ENCODE measurements at regions not wholly inside any gene's neighbourhood (a gene's known extent, or its start where the extent isn't known, plus 50 kb on each side); places are given as distances from the start of the nearest gene placed in this dataset.

DNA sequence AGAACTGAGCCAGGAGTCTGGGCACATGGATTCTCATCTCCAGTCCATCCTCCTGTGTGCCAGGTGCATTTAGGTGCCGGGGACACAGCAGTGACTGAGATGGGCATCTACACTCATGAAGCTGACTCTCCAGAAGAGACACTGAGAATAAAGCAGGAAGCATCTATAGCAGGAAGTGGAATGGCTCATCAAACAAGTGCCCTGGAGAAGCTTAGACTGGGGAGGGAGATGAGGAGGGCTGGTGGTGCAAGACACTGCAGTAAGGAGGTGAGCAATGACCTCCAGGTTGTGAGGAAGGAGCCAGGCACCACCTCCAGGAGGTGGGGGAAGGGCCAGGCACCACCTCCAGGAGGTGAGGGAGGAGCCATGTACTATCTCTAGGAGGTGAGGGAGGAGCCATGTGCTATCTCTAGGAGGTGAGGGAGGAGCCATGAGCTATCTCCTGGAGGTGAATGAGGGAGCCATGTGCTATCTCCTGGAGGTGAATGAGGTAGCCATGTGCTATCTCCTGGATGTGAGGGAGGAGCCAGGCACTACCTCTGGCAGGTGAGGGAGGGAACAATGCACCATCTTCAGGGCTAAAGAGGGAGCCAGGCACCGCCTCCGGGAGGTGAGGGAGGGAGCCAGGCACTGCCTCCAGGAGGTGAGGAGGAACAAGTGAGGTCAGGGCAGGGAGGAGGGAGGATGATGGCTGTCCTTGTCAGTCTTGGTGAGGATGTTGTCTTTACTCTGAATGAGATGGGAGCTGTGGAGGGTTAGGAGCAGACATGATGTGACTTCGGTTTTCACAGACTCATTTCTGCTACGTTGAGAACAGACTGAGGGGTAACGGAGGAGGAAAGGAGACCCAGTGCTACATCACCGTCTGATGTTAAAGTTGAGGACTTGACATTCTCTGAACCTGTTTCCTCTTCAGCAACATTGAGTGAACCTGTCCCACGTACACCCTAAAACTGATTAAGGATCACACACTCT is 961.9 kb upstream of the TMEM132C start:
- Histone ChIP-seq H3K27ac (ENCODE audit: low read depth, low read length) (no peak overlapping the region), H3K23ac (ENCODE audit: insufficient read length) (no peak overlapping the region), H3K36me3 (ENCODE audit: control insufficient read depth in 2 of 4, insufficient read depth in 4 of 4, low read length in 3 of 4) (no peaks in the 10 kb centered on the region), H2BK120ac (replicated peaks; ENCODE audit: low read depth, low read length) (no peak overlapping the region), H4K20me1 (replicated peaks in 1 of 2; ENCODE audit: control insufficient read depth in 1 of 2, insufficient read depth in 2 of 2, low read length in 2 of 2) (no peaks in the 10 kb centered on the region), H3K79me2 (ENCODE audit: control insufficient read depth in 1 of 2, insufficient read depth in 2 of 2, low read length in 2 of 2) (no peaks in the 10 kb centered on the region), H4K8ac (ENCODE audit: extremely low read depth, insufficient read depth, low read length) (no peak overlapping the region), H2BK20ac (ENCODE audit: low read length) (no peak overlapping the region), H3K18ac (ENCODE audit: extremely low read depth, low read length) (no peak overlapping the region), H2BK5ac (ENCODE audit: low read depth, low read length) (no peak overlapping the region; the same call in 1 of the 2 replicates), H3K14ac (ENCODE audit: insufficient read length) (no peak overlapping the region), H3K79me1 (ENCODE audit: low read depth, low read length) (no peaks in the 10 kb centered on the region), H4K5ac (ENCODE audit: insufficient read length, low read depth, low read length) (no peak overlapping the region), H3K9me3 (ENCODE audit: insufficient read depth in 2 of 2, low read depth in 1 of 2, low read length in 1 of 2) (no peaks in the 10 kb centered on the region), H3K9ac (replicated peaks in 1 of 4; ENCODE audit: extremely low read depth in 1 of 4, low read depth in 3 of 4, low read length in 3 of 4) (no peak overlapping the region), H3K23me2 (ENCODE audit: low read depth, low read length) (no peaks in the 10 kb centered on the region), H2AFZ (ENCODE audit: low read length) (no peak overlapping the region), H2AK5ac (ENCODE audit: low read depth, low read length) (no peak overlapping the region), H3K4me1 (replicated peaks in 1 of 4; ENCODE audit: control insufficient read depth in 3 of 4, insufficient read depth in 4 of 4, low read length in 3 of 4) (no peaks in the 10 kb centered on the region), H3K4me2 (ENCODE audit: insufficient read depth in 1 of 2, low read depth in 2 of 2, low read length in 2 of 2) (no peak overlapping the region), H3K4ac (replicated peaks; ENCODE audit: insufficient read length, low read depth, low read length) (no peak overlapping the region), H2BK15ac (ENCODE audit: low read length) (no peak overlapping the region), H4K91ac (replicated peaks; ENCODE audit: insufficient read length, low read length) (no peak overlapping the region), H3K56ac (replicated peaks; ENCODE audit: insufficient read length, low read depth, low read length) (no peak overlapping the region), H3K4me3 (ENCODE audit: extremely low read depth in 1 of 4, insufficient read depth in 2 of 4, low read depth in 3 of 4, low read length in 4 of 4) (no peak overlapping the region), H3K27me3 (replicated peaks in 1 of 4; ENCODE audit: control insufficient read depth in 3 of 4, extremely low read depth in 1 of 4, insufficient read depth in 3 of 4, low read length in 3 of 4) (no peaks in the 10 kb centered on the region), H2BK12ac (ENCODE audit: low read depth, low read length) (no peak overlapping the region)
- POLR2A ChIA-PET (ENCODE audit: partially characterized antibody), result no interaction called here
- no peak for TF ChIP-seq JUN (IDR thresholded peaks at IDR 0.05; ENCODE audit: low read depth, low read length)
- TF ChIP-seq, protein P1, sequence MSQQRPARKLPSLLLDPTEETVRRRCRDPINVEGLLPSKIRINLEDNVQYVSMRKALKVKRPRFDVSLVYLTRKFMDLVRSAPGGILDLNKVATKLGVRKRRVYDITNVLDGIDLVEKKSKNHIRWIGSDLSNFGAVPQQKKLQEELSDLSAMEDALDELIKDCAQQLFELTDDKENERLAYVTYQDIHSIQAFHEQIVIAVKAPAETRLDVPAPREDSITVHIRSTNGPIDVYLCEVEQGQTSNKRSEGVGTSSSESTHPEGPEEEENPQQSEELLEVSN (IDR thresholded peaks at IDR 0.05), result no peak
- TF ChIP-seq SIRT6 (IDR thresholded peaks at IDR 0.05; ENCODE audit: low read length), result no peak
- TF ChIP-seq MAFK (IDR thresholded peaks at IDR 0.05; ENCODE audit: low read depth, low read length), result no peak
- TF ChIP-seq SRF (IDR thresholded peaks at IDR 0.05; ENCODE audit: low read depth, low read length), result no peak
- no peak for TF ChIP-seq YY1 (IDR thresholded peaks at IDR 0.05; ENCODE audit: low read depth, low read length)
- TF ChIP-seq ATF3 (IDR thresholded peaks at IDR 0.05; ENCODE audit: insufficient read depth, low read depth, low read length), result no peak
- TF ChIP-seq POLR2A (IDR thresholded peaks at IDR 0.05; ENCODE audit: control extremely low read depth in 1 of 2, low read depth in 2 of 2, low read length in 2 of 2), result no peak
- no peak for TF ChIP-seq CEBPB (IDR thresholded peaks at IDR 0.05; ENCODE audit: low read depth, low read length)
- FAIRE-seq (no peak), DNase-seq (ENCODE audit: low read depth in 1 of 2, low spot score in 2 of 2) (no peak)
- CTCF ChIA-PET (ENCODE audit: partially characterized antibody), result interaction anchor here (0.9 to 4.3 kb wide), 5 partner anchors 12 to 558 kb away, joined by 3 to 19 read pairs (median 8); no protein-coding TSS in a partner anchor
- 93% methylated on average over 7 of the region's 8 CpGs; no CpG with 5 or more reads in 1 of the 2 experiments for WGBS, 2 experiments (ENCODE audit: extremely low coverage in 1 of 2, insufficient coverage in 1 of 2, insufficient read length in 1 of 2, insufficient replicate concordance in 2 of 2, low coverage in 1 of 2, low lambda C conversion rate in 2 of 2, missing lambda C conversion rate in 1 of 2)
